ENCODE measurements at regions not wholly inside any gene's neighbourhood (a gene's known extent, or its start where the extent isn't known, plus 50 kb on each side); places are given as distances from the start of the nearest gene placed in this dataset.

- TF ChIP-seq, protein P1, sequence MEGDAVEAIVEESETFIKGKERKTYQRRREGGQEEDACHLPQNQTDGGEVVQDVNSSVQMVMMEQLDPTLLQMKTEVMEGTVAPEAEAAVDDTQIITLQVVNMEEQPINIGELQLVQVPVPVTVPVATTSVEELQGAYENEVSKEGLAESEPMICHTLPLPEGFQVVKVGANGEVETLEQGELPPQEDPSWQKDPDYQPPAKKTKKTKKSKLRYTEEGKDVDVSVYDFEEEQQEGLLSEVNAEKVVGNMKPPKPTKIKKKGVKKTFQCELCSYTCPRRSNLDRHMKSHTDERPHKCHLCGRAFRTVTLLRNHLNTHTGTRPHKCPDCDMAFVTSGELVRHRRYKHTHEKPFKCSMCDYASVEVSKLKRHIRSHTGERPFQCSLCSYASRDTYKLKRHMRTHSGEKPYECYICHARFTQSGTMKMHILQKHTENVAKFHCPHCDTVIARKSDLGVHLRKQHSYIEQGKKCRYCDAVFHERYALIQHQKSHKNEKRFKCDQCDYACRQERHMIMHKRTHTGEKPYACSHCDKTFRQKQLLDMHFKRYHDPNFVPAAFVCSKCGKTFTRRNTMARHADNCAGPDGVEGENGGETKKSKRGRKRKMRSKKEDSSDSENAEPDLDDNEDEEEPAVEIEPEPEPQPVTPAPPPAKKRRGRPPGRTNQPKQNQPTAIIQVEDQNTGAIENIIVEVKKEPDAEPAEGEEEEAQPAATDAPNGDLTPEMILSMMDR (IDR thresholded peaks at IDR 0.05) = no peak
- no peak for TF ChIP-seq POLR2A (IDR thresholded peaks at IDR 0.05)
Observed at GRCh38 chr6:134449004-134449403, 131.1 kb upstream of the SGK1 start.

Data from adrenal gland (tissue), 5 donors.